Lower lobe of right lung (tissue), 2 donors: ENCODE measurements at regions not wholly inside any gene's neighbourhood (a gene's known extent, or its start where the extent isn't known, plus 50 kb on each side); places are given as distances from the start of the nearest gene placed in this dataset.

Experiments used
- ATAC-seq, 2 donors: fragments of 200-7000 bp; cut with Tn5 transposase; one replicate each; pipeline ENCODE4 v1.9.1; 2020 to 2022; ENCODE audit warnings: mild to moderate bottlenecking in 2 of 2, moderate library complexity in 2 of 2
- DNase-seq: peaks from one replicate; pipeline ENCODE4 v3.0.0-alpha.2; 2020
- H3K27ac ChIP-seq: fragments of 200-600 bp; one replicate; pipeline ENCODE4 v1.8.0; 2022
- H3K27me3 ChIP-seq: fragments of 200-600 bp; one replicate; pipeline ENCODE4 v1.8.0; 2022; ENCODE audit warnings: low read depth
- H3K36me3 ChIP-seq: fragments of 200-600 bp; one replicate; pipeline ENCODE4 v1.8.0; 2022; ENCODE audit warnings: mild to moderate bottlenecking
- H3K4me1 ChIP-seq: fragments of 200-600 bp; one replicate; pipeline ENCODE4 v1.8.0; 2022
- H3K4me3 ChIP-seq: fragments of 200-600 bp; one replicate; pipeline ENCODE4 v1.8.0; 2022; ENCODE audit warnings: mild to moderate bottlenecking
- H3K9me3 ChIP-seq: fragments of 200-600 bp; one replicate; pipeline ENCODE4 v1.8.0; 2022
- intact Hi-C: fragments of 100-400 bp; cut with DNase I; formaldehyde crosslinking; loops from one replicate; pipeline ENCODE4 v1.11.0; 2022
- TF ChIP-seq, protein P1 (sequence below): fragments of 200-600 bp; IDR thresholded peaks from one replicate; pipeline ENCODE4 v1.8.0; 2022; ENCODE audit warnings: antibody characterized with exemption, mild to moderate bottlenecking
- donor health status: DM: no; HTN: yes; CAD: no; lungs with severe emphysema.

DNA sequence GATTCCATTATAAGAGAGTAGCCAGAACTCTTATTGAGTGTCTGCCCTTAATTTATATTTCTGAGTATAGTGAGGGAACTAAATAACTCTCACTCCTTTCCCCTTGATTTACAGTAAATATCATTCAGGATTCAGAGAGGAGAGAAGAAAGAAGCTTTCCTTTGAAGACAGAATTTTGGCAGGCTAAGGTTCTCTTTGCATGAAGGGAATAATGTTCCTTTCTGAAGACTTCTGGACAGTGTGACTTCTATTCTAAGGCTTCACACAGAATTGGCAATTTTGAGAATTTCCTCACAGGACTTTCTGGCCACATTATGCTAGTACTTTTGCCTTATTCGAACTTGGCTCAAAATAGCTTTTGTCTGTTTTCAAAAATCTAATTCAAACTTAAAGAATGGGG, 352.2 kb upstream of the FBXO33 start:
- DNase-seq (no peak), ATAC-seq (no peak)
- Histone ChIP-seq H3K4me1 (no peaks in the 10 kb centered on the region), H3K9me3 (no peaks in the 10 kb centered on the region), H3K27me3 (no peaks in the 10 kb centered on the region), H3K27ac (no peak overlapping the region), H3K4me3 (no peak overlapping the region), H3K36me3 (no peaks in the 10 kb centered on the region)
- TF ChIP-seq, protein P1, sequence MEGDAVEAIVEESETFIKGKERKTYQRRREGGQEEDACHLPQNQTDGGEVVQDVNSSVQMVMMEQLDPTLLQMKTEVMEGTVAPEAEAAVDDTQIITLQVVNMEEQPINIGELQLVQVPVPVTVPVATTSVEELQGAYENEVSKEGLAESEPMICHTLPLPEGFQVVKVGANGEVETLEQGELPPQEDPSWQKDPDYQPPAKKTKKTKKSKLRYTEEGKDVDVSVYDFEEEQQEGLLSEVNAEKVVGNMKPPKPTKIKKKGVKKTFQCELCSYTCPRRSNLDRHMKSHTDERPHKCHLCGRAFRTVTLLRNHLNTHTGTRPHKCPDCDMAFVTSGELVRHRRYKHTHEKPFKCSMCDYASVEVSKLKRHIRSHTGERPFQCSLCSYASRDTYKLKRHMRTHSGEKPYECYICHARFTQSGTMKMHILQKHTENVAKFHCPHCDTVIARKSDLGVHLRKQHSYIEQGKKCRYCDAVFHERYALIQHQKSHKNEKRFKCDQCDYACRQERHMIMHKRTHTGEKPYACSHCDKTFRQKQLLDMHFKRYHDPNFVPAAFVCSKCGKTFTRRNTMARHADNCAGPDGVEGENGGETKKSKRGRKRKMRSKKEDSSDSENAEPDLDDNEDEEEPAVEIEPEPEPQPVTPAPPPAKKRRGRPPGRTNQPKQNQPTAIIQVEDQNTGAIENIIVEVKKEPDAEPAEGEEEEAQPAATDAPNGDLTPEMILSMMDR, result no peak
- intact Hi-C loops, result no loop called here

DNA sequence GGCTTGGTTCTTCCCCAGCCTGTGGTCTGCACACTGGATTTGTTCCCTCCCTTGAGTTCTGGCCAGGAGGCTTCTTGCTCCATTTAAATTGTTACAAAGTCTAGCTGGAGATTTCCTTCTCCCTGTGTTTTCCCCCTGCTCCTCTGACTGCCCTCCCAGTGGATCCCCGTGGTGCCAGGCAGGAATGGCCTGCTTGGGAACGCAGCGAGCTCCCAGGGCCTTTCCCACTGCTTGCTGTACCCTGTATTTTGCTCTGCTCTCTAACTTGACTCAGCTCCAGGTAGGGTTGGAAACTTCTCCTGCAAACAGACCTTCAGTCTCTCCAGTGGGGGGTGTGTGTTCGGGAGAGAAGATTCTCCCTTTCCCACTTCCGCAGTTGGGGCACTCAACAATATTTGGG, 349.2 kb upstream of the FBXO33 start:
- H3K4me3 ChIP-seq, result no peak overlapping the region
- no peaks in the 10 kb centered on the region for H3K27me3 ChIP-seq
- peaks cover 6% of the 10 kb centered on the region for H3K9me3 ChIP-seq
- no peak for DNase-seq
- intact Hi-C loops, result no loop called here
- H3K4me1 ChIP-seq, result no peaks in the 10 kb centered on the region
- H3K36me3 ChIP-seq, result no peaks in the 10 kb centered on the region
- no peak for ATAC-seq
- no peak overlapping the region for H3K27ac ChIP-seq
- TF ChIP-seq, protein P1, result no peak

DNA sequence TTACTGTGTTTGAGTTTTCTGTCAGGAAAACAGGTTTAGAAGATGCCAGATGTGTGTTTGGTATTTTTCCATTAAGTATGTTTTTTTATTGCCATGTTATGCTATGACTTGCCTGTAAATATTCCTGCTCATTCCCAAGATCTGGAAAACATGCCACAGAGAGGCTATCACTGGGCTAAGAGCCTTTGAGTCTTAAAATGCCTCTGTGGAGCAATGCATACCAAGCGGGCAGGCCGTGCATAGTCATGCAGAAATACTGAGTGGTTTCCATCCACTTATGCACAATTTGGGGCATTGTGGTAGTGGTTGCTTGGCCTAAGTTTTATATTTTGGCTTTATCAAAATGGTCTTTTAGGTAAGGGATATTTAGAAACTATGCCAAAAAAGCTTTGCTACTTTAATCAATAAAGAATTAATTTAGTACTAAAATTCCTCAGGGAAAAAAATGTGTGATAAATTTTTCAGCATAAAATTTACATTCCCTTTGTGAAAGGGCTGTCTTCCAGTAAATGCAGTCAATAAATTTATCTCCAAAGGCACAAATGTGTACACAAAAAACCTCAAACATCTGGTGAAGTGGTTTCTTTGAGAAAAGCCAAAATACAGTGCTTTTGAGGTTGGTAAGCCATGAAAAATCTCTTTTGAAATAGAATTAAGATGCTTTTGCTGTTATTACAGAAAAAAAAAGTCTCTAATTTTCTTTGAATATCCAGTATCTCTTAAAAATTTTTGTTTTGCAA, 341.3 kb upstream of the FBXO33 start:
- no peaks in the 10 kb centered on the region for H3K4me1 ChIP-seq
- DNase-seq, result no peak
- peaks cover 6% of the 10 kb centered on the region for H3K9me3 ChIP-seq
- intact Hi-C loops, result no loop called here
- H3K27ac ChIP-seq, result no peak overlapping the region
- TF ChIP-seq, protein P1, result no peak
- H3K36me3 ChIP-seq, result no peaks in the 10 kb centered on the region
- no peak overlapping the region for H3K4me3 ChIP-seq
- no peak for ATAC-seq
- no peaks in the 10 kb centered on the region for H3K27me3 ChIP-seq

DNA sequence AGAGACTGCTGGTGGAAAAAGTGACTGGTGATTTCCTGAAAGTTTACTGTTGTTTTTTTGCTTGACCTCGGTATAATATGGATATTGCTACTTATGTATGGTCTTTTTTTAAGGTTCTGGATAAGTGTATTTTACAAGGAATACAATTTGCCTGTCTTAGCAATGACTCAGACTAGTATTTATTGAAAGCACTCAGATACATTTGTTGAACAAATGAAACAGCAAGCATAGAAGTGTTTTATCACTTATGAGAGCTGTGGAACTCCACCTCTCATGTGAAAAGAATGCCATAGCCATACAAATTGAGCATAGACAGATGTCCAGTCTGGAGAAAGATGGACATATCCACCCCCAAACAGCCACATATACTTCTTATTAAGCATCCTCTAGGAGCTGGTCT, 340.4 kb upstream of the FBXO33 start:
- H3K36me3 ChIP-seq, result no peaks in the 10 kb centered on the region
- no peak for DNase-seq
- intact Hi-C loops, result no loop called here
- H3K27ac ChIP-seq, result no peak overlapping the region
- H3K4me1 ChIP-seq, result no peaks in the 10 kb centered on the region
- H3K27me3 ChIP-seq, result no peaks in the 10 kb centered on the region
- H3K4me3 ChIP-seq, result no peak overlapping the region
- no peak for ATAC-seq
- peaks cover 6% of the 10 kb centered on the region for H3K9me3 ChIP-seq
- TF ChIP-seq, protein P1, result no peak

DNA sequence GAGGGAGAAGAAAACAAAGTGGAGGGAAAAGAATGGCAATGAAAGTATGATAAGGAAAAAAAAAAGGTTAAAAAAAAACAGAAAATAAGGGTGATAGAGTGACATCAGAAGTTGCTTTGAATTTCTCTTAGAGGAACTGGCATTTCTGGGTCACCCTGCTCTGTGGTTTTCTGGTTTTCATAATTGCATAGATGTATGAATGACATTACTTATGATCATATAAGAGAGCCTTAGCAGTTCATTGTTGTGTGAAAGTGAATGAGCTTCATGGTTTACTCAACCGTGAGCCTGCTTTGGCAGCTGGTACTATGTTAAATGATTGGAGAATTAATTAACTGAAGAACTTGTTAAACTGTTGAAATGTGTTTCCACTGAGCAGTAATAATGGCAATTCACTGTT, 336.4 kb upstream of the FBXO33 start:
- no peak for ATAC-seq
- Histone ChIP-seq H3K36me3 (no peaks in the 10 kb centered on the region), H3K9me3 (no peaks in the 10 kb centered on the region), H3K27me3 (no peaks in the 10 kb centered on the region), H3K4me3 (no peak overlapping the region), H3K4me1 (no peaks in the 10 kb centered on the region), H3K27ac (no peak overlapping the region)
- DNase-seq, result no peak
- TF ChIP-seq, protein P1, result no peak
- intact Hi-C loops, result no loop called here
